ENCODE measurements at regions not wholly inside any gene's neighbourhood (a gene's known extent, or its start where the extent isn't known, plus 50 kb on each side); places are given as distances from the start of the nearest gene placed in this dataset.

- no peak for DNase-seq (ENCODE audit: low read depth)
- TF ChIP-seq, protein P1, sequence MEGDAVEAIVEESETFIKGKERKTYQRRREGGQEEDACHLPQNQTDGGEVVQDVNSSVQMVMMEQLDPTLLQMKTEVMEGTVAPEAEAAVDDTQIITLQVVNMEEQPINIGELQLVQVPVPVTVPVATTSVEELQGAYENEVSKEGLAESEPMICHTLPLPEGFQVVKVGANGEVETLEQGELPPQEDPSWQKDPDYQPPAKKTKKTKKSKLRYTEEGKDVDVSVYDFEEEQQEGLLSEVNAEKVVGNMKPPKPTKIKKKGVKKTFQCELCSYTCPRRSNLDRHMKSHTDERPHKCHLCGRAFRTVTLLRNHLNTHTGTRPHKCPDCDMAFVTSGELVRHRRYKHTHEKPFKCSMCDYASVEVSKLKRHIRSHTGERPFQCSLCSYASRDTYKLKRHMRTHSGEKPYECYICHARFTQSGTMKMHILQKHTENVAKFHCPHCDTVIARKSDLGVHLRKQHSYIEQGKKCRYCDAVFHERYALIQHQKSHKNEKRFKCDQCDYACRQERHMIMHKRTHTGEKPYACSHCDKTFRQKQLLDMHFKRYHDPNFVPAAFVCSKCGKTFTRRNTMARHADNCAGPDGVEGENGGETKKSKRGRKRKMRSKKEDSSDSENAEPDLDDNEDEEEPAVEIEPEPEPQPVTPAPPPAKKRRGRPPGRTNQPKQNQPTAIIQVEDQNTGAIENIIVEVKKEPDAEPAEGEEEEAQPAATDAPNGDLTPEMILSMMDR (conservative IDR thresholded peaks at IDR 0.05; ENCODE audit: low read length) = no peak
- H3K4me3 ChIP-seq (ENCODE audit: low read length) = no peak overlapping the region
Observed at GRCh38 chr13:73618275-73618865, 515.8 kb downstream of the KLF12 start.

DNA sequence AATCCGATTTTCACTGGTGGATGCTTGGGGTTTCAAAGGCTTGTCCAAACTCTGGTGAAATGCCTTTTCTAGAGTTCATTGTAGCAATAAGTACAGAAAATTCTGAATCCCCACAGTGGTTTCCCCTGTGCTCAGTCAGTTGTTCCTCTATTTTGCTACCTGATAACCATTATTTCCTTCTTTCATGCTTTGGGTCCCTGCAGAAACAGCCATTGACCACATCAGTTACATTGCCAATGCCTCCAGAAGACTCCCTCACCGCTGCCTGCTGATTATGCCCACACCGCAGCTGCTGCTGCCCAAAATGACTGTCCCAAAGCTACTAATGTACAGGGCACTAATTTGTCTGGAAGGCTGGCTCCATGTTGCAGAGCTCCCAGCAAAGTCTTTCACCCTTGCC is 517.3 kb downstream of the KLF12 start:
- TF ChIP-seq, protein P1 (conservative IDR thresholded peaks at IDR 0.05; ENCODE audit: low read length) = no peak
- no peak overlapping the region for H3K4me3 ChIP-seq (ENCODE audit: low read length)
- no peak for DNase-seq (ENCODE audit: low read depth)

GRCh38 chr13:73610799-73611592 is 523.2 kb downstream of the KLF12 start:
- H3K4me3 ChIP-seq (ENCODE audit: low read length) = no peak overlapping the region
- no peak for DNase-seq (ENCODE audit: low read depth)
- TF ChIP-seq, protein P1 (conservative IDR thresholded peaks at IDR 0.05; ENCODE audit: low read length) = no peak

DNA sequence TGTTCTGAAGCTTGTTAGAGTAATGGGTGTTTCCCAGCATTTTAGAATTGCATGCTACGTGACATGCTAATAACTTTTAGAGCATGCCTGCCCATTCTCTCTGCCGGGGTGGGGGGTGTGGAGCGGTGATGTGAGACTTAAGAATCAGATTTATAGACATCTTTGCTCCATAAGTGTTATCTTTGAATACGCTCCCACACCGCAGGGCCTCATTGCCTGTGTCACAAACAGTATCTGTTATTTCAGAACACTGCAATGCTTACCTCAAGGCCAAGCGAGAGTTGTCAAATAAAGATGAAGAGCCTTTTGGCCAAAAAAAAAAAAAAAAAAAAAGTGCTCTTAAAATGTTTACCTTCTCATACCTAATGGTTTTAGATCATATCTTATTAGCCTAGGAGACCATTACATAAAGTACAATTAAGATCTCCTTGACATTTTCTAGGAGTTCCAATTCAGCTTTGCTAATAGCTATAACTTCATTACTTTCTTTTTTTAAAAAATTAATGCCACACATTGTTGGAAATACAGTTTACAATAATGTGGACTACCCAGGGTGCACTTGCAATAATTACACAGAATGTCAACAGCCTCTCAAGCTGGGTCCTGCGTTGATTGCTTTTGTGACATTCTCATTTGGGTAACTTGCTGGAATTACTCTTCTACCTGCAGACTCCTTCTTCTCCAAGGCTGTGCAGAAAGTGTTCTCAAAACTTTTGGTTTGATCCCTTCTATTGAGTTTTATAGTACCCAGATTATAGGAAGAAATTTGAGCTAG is 525.3 kb downstream of the KLF12 start:
- TF ChIP-seq, protein P1 (conservative IDR thresholded peaks at IDR 0.05; ENCODE audit: low read length) = no peak
- DNase-seq (ENCODE audit: low read depth) = no peak
- H3K4me3 ChIP-seq (ENCODE audit: low read length) = no peak overlapping the region

GRCh38 chr13:73608157-73608516 is 526.1 kb downstream of the KLF12 start:
- TF ChIP-seq, protein P1 (conservative IDR thresholded peaks at IDR 0.05; ENCODE audit: low read length) = no peak
- no peak overlapping the region for H3K4me3 ChIP-seq (ENCODE audit: low read length)
- no peak for DNase-seq (ENCODE audit: low read depth)

GRCh38 chr13:73607489-73608156 is 526.6 kb downstream of the KLF12 start:
- H3K4me3 ChIP-seq (ENCODE audit: low read length) = no peak overlapping the region
- no peak for DNase-seq (ENCODE audit: low read depth)
- TF ChIP-seq, protein P1 (conservative IDR thresholded peaks at IDR 0.05; ENCODE audit: low read length) = no peak

All from AG10803 (cell line).